ENCODE measurements at regions not wholly inside any gene's neighbourhood (a gene's known extent, or its start where the extent isn't known, plus 50 kb on each side); places are given as distances from the start of the nearest gene placed in this dataset.

- Histone ChIP-seq H3K4me1 (no peaks in the 10 kb centered on the region), H3K4me3 (no peak overlapping the region), H3K9ac (ENCODE audit: low read depth in 2 of 2, low read length in 2 of 2) (no peak overlapping the region), H3K36me3 (no peaks in the 10 kb centered on the region), H3K9me3 (no peaks in the 10 kb centered on the region), H3K27me3 (no peaks in the 10 kb centered on the region), H3K27ac (no peak overlapping the region)
- TF ChIP-seq CTCF (IDR thresholded peaks at IDR 0.05) = no peak
- no peak for DNase-seq
- intact Hi-C loops (cut with DNase I) = no loop called here
Observed at GRCh38 chr3:23654571-23654970, 151.2 kb upstream of the UBE2E1 start.

DNA sequence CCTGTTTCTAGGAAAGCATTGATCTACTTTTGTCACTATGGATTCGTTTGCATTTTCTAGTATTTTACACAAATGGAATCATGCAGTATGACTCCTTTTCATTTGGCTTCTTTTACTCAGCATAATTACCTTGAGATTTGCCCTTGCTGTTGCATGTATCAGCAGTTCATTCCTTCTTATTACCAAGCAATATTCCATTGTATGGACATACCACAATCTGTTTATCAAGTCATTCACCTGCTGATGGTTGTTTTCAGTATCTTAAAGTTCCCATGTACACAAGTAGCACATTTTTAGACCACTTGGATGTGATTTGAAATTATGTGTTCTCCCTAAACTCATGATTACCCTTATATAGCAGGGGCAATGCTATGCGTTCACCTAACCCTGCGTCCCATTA is 150.0 kb upstream of the UBE2E1 start:
- Histone ChIP-seq H3K36me3 (no peaks in the 10 kb centered on the region), H3K27me3 (no peaks in the 10 kb centered on the region), H3K9ac (ENCODE audit: low read depth in 2 of 2, low read length in 2 of 2) (no peak overlapping the region), H3K4me3 (no peak overlapping the region), H3K27ac (no peak overlapping the region), H3K9me3 (no peaks in the 10 kb centered on the region), H3K4me1 (no peaks in the 10 kb centered on the region)
- intact Hi-C loops (cut with DNase I) = no loop called here
- no peak for TF ChIP-seq CTCF (IDR thresholded peaks at IDR 0.05)
- DNase-seq = no peak

DNA sequence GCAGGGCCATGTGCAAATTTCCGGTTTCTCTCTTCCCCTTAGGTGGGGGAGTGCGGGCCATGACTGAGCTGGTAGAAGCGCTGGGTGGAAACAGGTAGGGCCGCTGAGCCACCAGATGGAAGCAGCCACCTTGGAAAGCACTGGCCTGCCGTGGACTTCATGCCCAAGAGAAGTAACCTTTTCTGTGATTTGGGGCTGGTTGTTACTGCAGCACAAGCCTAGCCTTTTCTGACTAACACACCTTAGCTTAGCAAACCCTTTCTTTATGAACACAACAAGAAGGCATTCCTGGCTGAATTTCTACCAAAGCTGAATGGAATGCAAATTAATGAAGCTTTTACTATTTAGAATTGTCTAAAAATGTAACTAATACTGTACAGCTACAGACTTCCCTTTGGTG is 149.6 kb upstream of the UBE2E1 start:
- no peak overlapping the region for H3K27ac ChIP-seq
- TF ChIP-seq CTCF (IDR thresholded peaks at IDR 0.05) = no peak
- no peak for DNase-seq
- H3K9ac ChIP-seq (ENCODE audit: low read depth in 2 of 2, low read length in 2 of 2) = no peak overlapping the region
- intact Hi-C loops (cut with DNase I) = no loop called here
- no peaks in the 10 kb centered on the region for H3K36me3 ChIP-seq
- no peaks in the 10 kb centered on the region for H3K4me1 ChIP-seq
- H3K4me3 ChIP-seq = no peak overlapping the region
- H3K27me3 ChIP-seq = no peaks in the 10 kb centered on the region
- no peaks in the 10 kb centered on the region for H3K9me3 ChIP-seq

GRCh38 chr3:23656821-23657220 is 148.9 kb upstream of the UBE2E1 start:
- H3K36me3 ChIP-seq = no peaks in the 10 kb centered on the region
- H3K9me3 ChIP-seq = no peaks in the 10 kb centered on the region
- no peaks in the 10 kb centered on the region for H3K27me3 ChIP-seq
- DNase-seq = no peak
- intact Hi-C loops (cut with DNase I) = no loop called here
- TF ChIP-seq CTCF (IDR thresholded peaks at IDR 0.05) = no peak
- no peak overlapping the region for H3K9ac ChIP-seq (ENCODE audit: low read depth in 2 of 2, low read length in 2 of 2)
- H3K4me1 ChIP-seq = no peaks in the 10 kb centered on the region
- H3K27ac ChIP-seq = no peak overlapping the region
- no peak overlapping the region for H3K4me3 ChIP-seq

DNA sequence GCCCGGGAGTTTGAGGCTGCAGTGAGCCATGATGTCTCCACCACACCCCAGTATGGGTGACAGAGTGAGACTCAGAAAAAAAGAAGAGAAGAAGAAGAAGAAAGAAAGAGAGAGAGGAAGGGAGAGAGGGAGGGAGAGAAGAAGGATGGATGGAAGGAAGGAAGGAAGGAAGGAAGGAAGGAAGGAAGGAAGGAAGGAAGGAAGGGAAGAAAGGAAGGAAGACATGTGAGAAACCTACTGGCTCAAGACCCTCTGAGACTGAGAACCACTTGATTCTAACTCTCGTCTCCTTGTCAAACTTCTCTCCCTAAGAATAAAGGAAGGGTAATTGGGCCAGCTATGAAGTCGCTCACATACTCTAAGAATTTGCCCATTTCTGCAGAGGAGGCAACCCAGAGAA is 148.1 kb upstream of the UBE2E1 start:
- Histone ChIP-seq H3K4me3 (no peak overlapping the region), H3K9me3 (no peaks in the 10 kb centered on the region), H3K27ac (no peak overlapping the region), H3K27me3 (no peaks in the 10 kb centered on the region), H3K9ac (ENCODE audit: low read depth in 2 of 2, low read length in 2 of 2) (no peak overlapping the region), H3K36me3 (no peaks in the 10 kb centered on the region), H3K4me1 (no peaks in the 10 kb centered on the region)
- intact Hi-C loops (cut with DNase I) = no loop called here
- no peak for DNase-seq
- TF ChIP-seq CTCF (IDR thresholded peaks at IDR 0.05) = no peak

DNA sequence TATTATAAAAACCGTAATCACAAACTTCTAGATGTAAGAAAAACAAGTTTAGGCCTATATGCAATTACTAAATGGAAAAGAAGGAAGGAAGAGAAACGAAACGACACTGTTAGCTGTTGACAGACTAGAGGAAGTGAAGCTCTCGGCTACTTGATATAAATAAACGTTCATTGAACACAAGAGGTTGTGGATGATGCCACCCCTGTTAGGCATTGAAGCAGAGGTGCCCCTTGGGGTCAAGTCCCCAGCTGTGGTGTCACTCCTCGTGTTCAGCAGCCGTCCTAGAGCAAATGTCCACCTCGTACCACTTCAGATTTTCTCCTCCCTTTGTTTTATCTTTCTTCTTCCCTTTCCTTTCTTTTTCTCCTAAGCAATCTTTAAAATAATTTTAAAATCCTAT is 146.5 kb upstream of the UBE2E1 start:
- Histone ChIP-seq H3K4me3 (no peak overlapping the region), H3K27me3 (no peaks in the 10 kb centered on the region), H3K27ac (no peak overlapping the region), H3K4me1 (no peaks in the 10 kb centered on the region), H3K36me3 (no peaks in the 10 kb centered on the region), H3K9me3 (no peaks in the 10 kb centered on the region), H3K9ac (ENCODE audit: low read depth in 2 of 2, low read length in 2 of 2) (no peak overlapping the region)
- TF ChIP-seq CTCF (IDR thresholded peaks at IDR 0.05) = no peak
- no peak for DNase-seq
- intact Hi-C loops (cut with DNase I) = no loop called here
